Gastroesophageal sphincter (tissue), 3 donors: ENCODE measurements at regions not wholly inside any gene's neighbourhood (a gene's known extent, or its start where the extent isn't known, plus 50 kb on each side); places are given as distances from the start of the nearest gene placed in this dataset.

ENCODE experiments used
- CTCF ChIP-seq, 4 experiments: fragments of 200-600 bp in 2 of 4; fragments of 450-650 bp in 2 of 4; sonication (generic) in 1 of 4; IDR thresholded peaks; one replicate each; pipeline ENCODE4 v1.5.1; 2017 to 2019; ENCODE audit warnings: antibody characterized with exemption in 4 of 4, mild to moderate bottlenecking in 2 of 4, moderate library complexity in 2 of 4
- POLR2AphosphoS5 ChIP-seq: sonication (generic); formaldehyde crosslinking; IDR thresholded peaks from one replicate; pipeline ENCODE4 v1.6.1; 2017; ENCODE audit warnings: antibody characterized with exemption

GRCh38 chr15:95353512-95353911 is 977.0 kb upstream of the NR2F2 start:
- no peak for TF ChIP-seq CTCF (IDR thresholded peaks at IDR 0.05)
- TF ChIP-seq POLR2AphosphoS5 = no peak
